ENCODE measurements at regions not wholly inside any gene's neighbourhood (a gene's known extent, or its start where the extent isn't known, plus 50 kb on each side); places are given as distances from the start of the nearest gene placed in this dataset.

GRCh38 chr15:60222404-60222803 lies 175.4 kb downstream of the ANXA2 start:
- Histone ChIP-seq H4K20me1 (ENCODE audit: insufficient read depth) (no peaks in the 10 kb centered on the region), H3K4me3 (replicated peaks in 1 of 2; ENCODE audit: low read depth in 1 of 2, low read length in 2 of 2) (no peak overlapping the region), H3K4me1 (ENCODE audit: control insufficient read depth in 1 of 2, insufficient read depth in 2 of 2, low read length in 2 of 2) (no peaks in the 10 kb centered on the region), H3K4me2 (ENCODE audit: low read length) (no peak overlapping the region), H3K9ac (ENCODE audit: low read length) (no peak overlapping the region), H3K27me3 (ENCODE audit: insufficient read depth, low read length) (peaks cover 82% of the 10 kb centered on the region), H3K9me3 (ENCODE audit: control insufficient read depth in 1 of 2, insufficient read depth in 1 of 2, low read depth in 1 of 2, low read length in 2 of 2) (no peaks in the 10 kb centered on the region), H3K27ac (ENCODE audit: low read depth, low read length) (no peak overlapping the region), H3K36me3 (ENCODE audit: control insufficient read depth in 1 of 2, insufficient read depth in 2 of 2, low read length in 2 of 2) (no peaks in the 10 kb centered on the region), H3K9me2 (ENCODE audit: insufficient read depth) (no peaks in the 10 kb centered on the region), H3K79me2 (ENCODE audit: insufficient read depth, low read length) (no peaks in the 10 kb centered on the region), H2AFZ (ENCODE audit: low read depth, low read length, poor library complexity, severe bottlenecking) (no peak overlapping the region)
- TF ChIP-seq SRF (IDR thresholded peaks at IDR 0.05; ENCODE audit: low read depth), result no peak
- no peak for TF ChIP-seq ZBTB33 (IDR thresholded peaks at IDR 0.05; ENCODE audit: extremely low read depth, insufficient replicate concordance, low read length)
- TF ChIP-seq, protein P1, sequence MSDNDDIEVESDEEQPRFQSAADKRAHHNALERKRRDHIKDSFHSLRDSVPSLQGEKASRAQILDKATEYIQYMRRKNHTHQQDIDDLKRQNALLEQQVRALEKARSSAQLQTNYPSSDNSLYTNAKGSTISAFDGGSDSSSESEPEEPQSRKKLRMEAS (IDR thresholded peaks at IDR 0.05), result no peak
- TF ChIP-seq POLR2AphosphoS5 (IDR thresholded peaks at IDR 0.05; ENCODE audit: low read depth, low read length), result no peak
- TF ChIP-seq FOSL1 (IDR thresholded peaks at IDR 0.05; ENCODE audit: low read depth), result no peak
- CTCF ChIA-PET, result no interaction called here
- RAD21 ChIA-PET (ENCODE audit: low non-redundant PET in 1 of 2, low total read pairs in 2 of 2, uncharacterized antibody in 2 of 2, unreplicated experiment in 2 of 2), result no interaction called here
- ATAC-seq, result no peak
- no peak for DNase-seq (ENCODE audit: low read depth, low spot score)
- POLR2A ChIA-PET, result interaction anchor here (0.7 kb wide), 1 partner anchor 92 kb away, joined by 3 read pairs; no protein-coding TSS in a partner anchor
- intact Hi-C loops (cut with micrococcal nuclease), result no loop called here
- no TSS peak for BruUV-seq (replicated peaks)

- ChIA-PET POLR2A (interaction anchor here (0.5 kb wide), 1 partner anchor 234 kb away, joined by 3 read pairs; no protein-coding TSS in a partner anchor), CTCF (no interaction called here), RAD21 (ENCODE audit: low non-redundant PET in 1 of 2, low total read pairs in 2 of 2, uncharacterized antibody in 2 of 2, unreplicated experiment in 2 of 2) (no interaction called here)
- peaks cover 83% of the 10 kb centered on the region for H3K27me3 ChIP-seq (ENCODE audit: insufficient read depth, low read length)
- intact Hi-C loops (cut with micrococcal nuclease), result no loop called here
- no peak overlapping the region for H3K27ac ChIP-seq (ENCODE audit: low read depth, low read length)
- H3K4me2 ChIP-seq (ENCODE audit: low read length), result no peak overlapping the region
- no peaks in the 10 kb centered on the region for H3K4me1 ChIP-seq (ENCODE audit: control insufficient read depth in 1 of 2, insufficient read depth in 2 of 2, low read length in 2 of 2)
- H2AFZ ChIP-seq (ENCODE audit: low read depth, low read length, poor library complexity, severe bottlenecking), result no peak overlapping the region
- H3K9ac ChIP-seq (ENCODE audit: low read length), result no peak overlapping the region
- no peaks in the 10 kb centered on the region for H3K9me2 ChIP-seq (ENCODE audit: insufficient read depth)
- no peaks in the 10 kb centered on the region for H4K20me1 ChIP-seq (ENCODE audit: insufficient read depth)
- ATAC-seq (no peak), DNase-seq (ENCODE audit: low read depth, low spot score) (no peak)
- no peaks in the 10 kb centered on the region for H3K9me3 ChIP-seq (ENCODE audit: control insufficient read depth in 1 of 2, insufficient read depth in 1 of 2, low read depth in 1 of 2, low read length in 2 of 2)
- H3K4me3 ChIP-seq (replicated peaks in 1 of 2; ENCODE audit: low read depth in 1 of 2, low read length in 2 of 2), result no peak overlapping the region
- H3K36me3 ChIP-seq (ENCODE audit: control insufficient read depth in 1 of 2, insufficient read depth in 2 of 2, low read length in 2 of 2), result no peaks in the 10 kb centered on the region
- H3K79me2 ChIP-seq (ENCODE audit: insufficient read depth, low read length), result no peaks in the 10 kb centered on the region
- BruUV-seq (replicated peaks), result no TSS peak
- TF ChIP-seq ELF1 (IDR thresholded peaks at IDR 0.05; ENCODE audit: borderline replicate concordance, low read depth), result no peak
- TF ChIP-seq YY1 (IDR thresholded peaks at IDR 0.05; ENCODE audit: extremely low read depth, insufficient replicate concordance, low read depth, low read length), result no peak
- TF ChIP-seq ZFX (IDR thresholded peaks at IDR 0.05), result no peak
- TF ChIP-seq SIN3A (IDR thresholded peaks at IDR 0.05; ENCODE audit: low read depth), result no peak
- TF ChIP-seq CBX3 (IDR thresholded peaks at IDR 0.05; ENCODE audit: low read depth), result no peak
- no peak for TF ChIP-seq RAD21 (IDR thresholded peaks at IDR 0.05; ENCODE audit: low read depth)
- no peak for TF ChIP-seq TCF7L2 (IDR thresholded peaks at IDR 0.05; ENCODE audit: borderline replicate concordance, extremely low read depth, insufficient read depth, insufficient read length)
- TF ChIP-seq, protein P2, sequence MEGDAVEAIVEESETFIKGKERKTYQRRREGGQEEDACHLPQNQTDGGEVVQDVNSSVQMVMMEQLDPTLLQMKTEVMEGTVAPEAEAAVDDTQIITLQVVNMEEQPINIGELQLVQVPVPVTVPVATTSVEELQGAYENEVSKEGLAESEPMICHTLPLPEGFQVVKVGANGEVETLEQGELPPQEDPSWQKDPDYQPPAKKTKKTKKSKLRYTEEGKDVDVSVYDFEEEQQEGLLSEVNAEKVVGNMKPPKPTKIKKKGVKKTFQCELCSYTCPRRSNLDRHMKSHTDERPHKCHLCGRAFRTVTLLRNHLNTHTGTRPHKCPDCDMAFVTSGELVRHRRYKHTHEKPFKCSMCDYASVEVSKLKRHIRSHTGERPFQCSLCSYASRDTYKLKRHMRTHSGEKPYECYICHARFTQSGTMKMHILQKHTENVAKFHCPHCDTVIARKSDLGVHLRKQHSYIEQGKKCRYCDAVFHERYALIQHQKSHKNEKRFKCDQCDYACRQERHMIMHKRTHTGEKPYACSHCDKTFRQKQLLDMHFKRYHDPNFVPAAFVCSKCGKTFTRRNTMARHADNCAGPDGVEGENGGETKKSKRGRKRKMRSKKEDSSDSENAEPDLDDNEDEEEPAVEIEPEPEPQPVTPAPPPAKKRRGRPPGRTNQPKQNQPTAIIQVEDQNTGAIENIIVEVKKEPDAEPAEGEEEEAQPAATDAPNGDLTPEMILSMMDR (IDR thresholded peaks at IDR 0.05 in 2 of 3, conservative IDR thresholded peaks at IDR 0.05 in 1 of 3; ENCODE audit: borderline replicate concordance in 1 of 3, insufficient read depth in 1 of 3, low read depth in 2 of 3, low read length in 2 of 3), result no peak
- TF ChIP-seq EZH2phosphoT487 (IDR thresholded peaks at IDR 0.05; ENCODE audit: borderline replicate concordance), result no peak
Measured at GRCh38 chr15:60223176-60223575, 174.6 kb downstream of the ANXA2 start.

All from HCT116 (cell line).